Activated T-helper 1 cell treated with anti-CD3 and anti-CD28 coated beads, Interleukin-12 subunit alpha, Interleukin-12 subunit beta, Interleukin-2, Interleukin-4 antibody, amounts not matched to agents 30 ng/mL and 10 ng/mL and 1 ng/mL, durations not matched to agents 14 hours and 24 hours and 36 hours (primary cell): ENCODE measurements at regions not wholly inside any gene's neighbourhood (a gene's known extent, or its start where the extent isn't known, plus 50 kb on each side); places are given as distances from the start of the nearest gene placed in this dataset.

Source experiments
- DNase-seq: peaks from one replicate; pipeline ENCODE4 v3.0.0; 2021; ENCODE audit warnings: low spot score
- H3K27ac Mint-ChIP-seq: one replicate; pipeline ENCODE4 v1.8.0; 2021; ENCODE audit warnings: mild to moderate bottlenecking, mixed read lengths
- H3K27me3 Mint-ChIP-seq: one replicate; pipeline ENCODE4 v1.8.0; 2022; ENCODE audit warnings: mild to moderate bottlenecking, moderate library complexity, mixed read lengths; ENCODE audit not compliant: insufficient read depth
- H3K36me3 Mint-ChIP-seq: one replicate; pipeline ENCODE4 v1.8.0; 2021; ENCODE audit warnings: low read depth, mixed read lengths
- H3K4me1 Mint-ChIP-seq: one replicate; pipeline ENCODE4 v1.8.0; 2021; ENCODE audit warnings: low read depth, mixed read lengths
- H3K4me3 Mint-ChIP-seq: one replicate; pipeline ENCODE4 v1.8.0; 2021; ENCODE audit warnings: mild to moderate bottlenecking, moderate library complexity, mixed read lengths
- H3K9me3 Mint-ChIP-seq: one replicate; pipeline ENCODE4 v1.8.0; 2021; ENCODE audit warnings: mixed read lengths
- intact Hi-C: fragments of 100-400 bp; cut with micrococcal nuclease; formaldehyde crosslinking; loops from one replicate; pipeline ENCODE4 v1.15.1; 2024

DNA sequence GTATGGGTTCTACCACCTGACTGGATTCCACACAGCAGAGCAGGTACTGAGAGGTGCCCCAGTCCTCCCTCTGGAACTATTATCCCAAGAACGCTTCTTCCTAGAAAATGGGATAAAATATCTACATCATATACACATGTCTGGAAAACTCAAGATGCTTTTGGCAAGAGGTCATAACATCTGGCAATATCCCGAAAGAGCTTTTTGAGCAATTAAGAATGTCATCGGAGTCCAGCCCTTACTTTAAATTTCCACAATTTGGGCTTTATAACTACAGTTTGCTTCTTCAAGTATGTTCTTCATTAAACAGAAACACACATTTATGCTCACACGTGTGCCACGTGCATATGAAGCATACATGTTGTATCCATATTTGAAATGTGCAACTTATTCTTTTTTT, 365.9 kb upstream of the THBS1 start:
- H3K36me3 Mint-ChIP-seq = no peaks in the 10 kb centered on the region
- H3K27ac Mint-ChIP-seq = no peak overlapping the region
- H3K9me3 Mint-ChIP-seq = peaks cover 5% of the 10 kb centered on the region

DNA sequence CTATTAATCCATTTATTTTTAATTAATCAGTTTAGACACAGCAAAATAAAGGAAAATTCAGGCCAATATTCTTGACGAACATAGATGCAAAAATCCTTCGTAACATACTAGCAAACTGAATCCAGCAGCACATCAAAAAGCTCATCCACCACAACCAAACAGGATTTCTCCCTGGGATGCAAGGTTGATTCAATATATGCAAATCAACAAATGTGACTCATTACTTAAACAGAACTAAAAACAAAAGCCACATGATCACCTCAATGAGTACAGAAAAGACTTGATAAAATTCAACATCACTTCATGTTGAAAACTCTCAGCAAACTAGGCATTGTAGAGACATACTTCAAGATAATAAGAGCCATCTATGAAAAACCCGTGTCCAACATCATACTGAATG, 364.1 kb upstream of the THBS1 start:
- no peak for DNase-seq
- Mint-ChIP-seq H3K9me3 (peaks cover 1% of the 10 kb centered on the region), H3K4me1 (no peaks in the 10 kb centered on the region), H3K36me3 (no peaks in the 10 kb centered on the region), H3K27ac (no peak overlapping the region), H3K27me3 (peaks cover 7% of the 10 kb centered on the region), H3K4me3 (no peak overlapping the region)
- intact Hi-C loops = no loop called here

More for the DNA sequence above, 365.9 kb upstream of the THBS1 start:
- Mint-ChIP-seq H3K4me3 (no peak overlapping the region), H3K27me3 (peaks cover 5% of the 10 kb centered on the region), H3K4me1 (no peaks in the 10 kb centered on the region)
- no peak for DNase-seq
- intact Hi-C loops = no loop called here

DNA sequence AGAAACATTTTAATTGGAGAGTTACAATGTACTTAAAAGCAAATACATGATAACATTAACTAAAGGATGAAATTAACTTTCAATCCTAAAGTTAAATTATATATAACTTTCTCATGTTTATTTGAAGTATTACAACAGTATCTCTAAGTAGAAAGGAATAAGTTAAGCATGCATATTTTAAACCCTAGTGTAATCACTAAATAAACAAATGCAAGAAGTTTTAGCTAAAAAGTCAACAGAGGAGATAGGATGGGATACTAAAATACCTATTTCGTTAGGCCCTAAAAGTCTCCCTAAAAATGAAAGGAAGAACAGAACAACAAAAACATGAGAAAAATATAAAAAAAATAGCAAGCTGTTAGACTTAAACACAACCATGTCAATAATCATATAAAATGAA, 361.3 kb upstream of the THBS1 start:
- Mint-ChIP-seq H3K4me1 (no peaks in the 10 kb centered on the region), H3K4me3 (no peak overlapping the region), H3K27me3 (peaks cover 10% of the 10 kb centered on the region), H3K27ac (no peak overlapping the region), H3K36me3 (no peaks in the 10 kb centered on the region), H3K9me3 (no peaks in the 10 kb centered on the region)
- DNase-seq = no peak
- intact Hi-C loops = no loop called here

DNA sequence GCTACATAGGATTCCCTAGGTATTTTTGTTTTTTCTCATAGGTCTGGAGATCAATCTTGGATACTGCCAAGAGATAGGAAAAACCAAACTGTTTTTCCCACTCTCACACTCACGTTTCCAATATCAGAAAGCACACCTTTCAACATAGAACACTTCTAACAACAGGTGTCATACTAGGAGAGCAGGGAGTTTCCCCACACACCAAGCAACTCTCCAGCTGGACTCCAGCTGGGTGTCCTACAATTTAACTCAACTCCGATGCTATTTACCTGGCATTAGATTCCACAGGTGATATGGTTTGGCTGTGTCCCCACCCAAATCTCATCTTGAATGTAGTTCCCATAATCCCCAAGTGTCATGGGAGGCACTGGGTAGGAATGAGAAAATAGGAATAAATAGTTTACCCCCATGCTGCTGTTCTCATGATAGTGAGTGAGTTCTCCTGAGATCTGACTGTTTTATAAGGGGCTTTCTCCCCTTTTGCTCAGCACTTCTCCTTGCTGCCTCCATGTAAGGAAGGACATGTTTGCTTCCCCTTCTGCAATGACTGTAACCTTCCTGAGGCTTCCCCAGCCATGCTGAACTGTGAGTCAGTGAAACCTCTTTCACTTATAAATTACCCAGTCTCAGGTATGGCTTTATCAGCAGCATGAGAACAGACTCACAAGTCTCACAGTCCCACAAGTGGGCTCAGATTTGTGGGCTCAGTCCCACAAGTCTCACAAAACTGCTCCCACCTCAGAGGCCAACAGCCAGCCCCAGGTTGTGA, 354.5 kb upstream of the THBS1 start:
- H3K4me3 Mint-ChIP-seq = no peak overlapping the region
- H3K27me3 Mint-ChIP-seq = peaks cover 10% of the 10 kb centered on the region
- no peak for DNase-seq
- H3K36me3 Mint-ChIP-seq = no peaks in the 10 kb centered on the region
- intact Hi-C loops = no loop called here
- H3K9me3 Mint-ChIP-seq = no peaks in the 10 kb centered on the region
- no peak overlapping the region for H3K27ac Mint-ChIP-seq
- no peaks in the 10 kb centered on the region for H3K4me1 Mint-ChIP-seq

DNA sequence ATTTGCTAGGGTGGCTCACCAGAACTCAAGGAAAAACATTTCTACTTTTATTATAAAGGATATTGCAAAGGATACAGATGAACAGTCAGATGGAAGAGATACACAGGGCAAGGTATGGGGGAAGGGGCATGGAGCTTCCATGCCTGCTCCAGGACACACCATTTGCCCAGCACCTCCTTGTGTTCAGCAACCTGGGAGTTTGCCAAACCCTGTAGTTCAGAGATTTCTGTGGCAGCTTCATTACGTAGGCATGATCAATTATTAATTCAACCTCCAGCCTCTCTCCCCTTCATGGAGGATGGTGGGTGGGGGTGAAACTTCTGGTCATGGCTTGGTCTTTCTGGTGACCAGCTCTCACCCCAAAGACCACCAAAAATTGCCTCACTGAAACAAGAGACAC, 353.9 kb upstream of the THBS1 start:
- H3K36me3 Mint-ChIP-seq = no peaks in the 10 kb centered on the region

DNA sequence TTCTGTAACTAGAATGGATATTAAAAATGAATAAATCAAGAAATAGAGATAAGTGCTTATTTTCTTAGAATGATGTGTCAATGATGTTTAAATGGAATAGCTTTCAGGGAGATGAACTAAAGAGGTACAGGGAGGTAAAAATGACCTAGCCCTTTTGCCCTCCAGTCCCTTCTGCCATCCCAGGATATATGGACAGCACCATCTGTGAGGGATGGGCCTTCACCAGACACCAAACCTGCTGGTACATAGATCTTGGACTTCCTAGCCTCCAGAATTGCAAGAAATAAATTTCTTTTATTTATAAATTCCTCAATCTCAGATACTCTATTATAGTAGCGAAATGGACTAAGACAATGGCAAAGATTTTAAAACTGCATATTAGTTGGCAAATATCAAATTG, 352.0 kb upstream of the THBS1 start:
- intact Hi-C loops = no loop called here
- no peaks in the 10 kb centered on the region for H3K4me1 Mint-ChIP-seq
- H3K27me3 Mint-ChIP-seq = peaks cover 10% of the 10 kb centered on the region
- H3K9me3 Mint-ChIP-seq = no peaks in the 10 kb centered on the region
- no peaks in the 10 kb centered on the region for H3K36me3 Mint-ChIP-seq
- no peak for DNase-seq
- no peak overlapping the region for H3K27ac Mint-ChIP-seq
- no peak overlapping the region for H3K4me3 Mint-ChIP-seq

More for the DNA sequence above, 353.9 kb upstream of the THBS1 start:
- Mint-ChIP-seq H3K4me3 (no peak overlapping the region), H3K9me3 (no peaks in the 10 kb centered on the region), H3K4me1 (no peaks in the 10 kb centered on the region), H3K27me3 (peaks cover 10% of the 10 kb centered on the region), H3K27ac (no peak overlapping the region)
- DNase-seq = no peak
- intact Hi-C loops = no loop called here

DNA sequence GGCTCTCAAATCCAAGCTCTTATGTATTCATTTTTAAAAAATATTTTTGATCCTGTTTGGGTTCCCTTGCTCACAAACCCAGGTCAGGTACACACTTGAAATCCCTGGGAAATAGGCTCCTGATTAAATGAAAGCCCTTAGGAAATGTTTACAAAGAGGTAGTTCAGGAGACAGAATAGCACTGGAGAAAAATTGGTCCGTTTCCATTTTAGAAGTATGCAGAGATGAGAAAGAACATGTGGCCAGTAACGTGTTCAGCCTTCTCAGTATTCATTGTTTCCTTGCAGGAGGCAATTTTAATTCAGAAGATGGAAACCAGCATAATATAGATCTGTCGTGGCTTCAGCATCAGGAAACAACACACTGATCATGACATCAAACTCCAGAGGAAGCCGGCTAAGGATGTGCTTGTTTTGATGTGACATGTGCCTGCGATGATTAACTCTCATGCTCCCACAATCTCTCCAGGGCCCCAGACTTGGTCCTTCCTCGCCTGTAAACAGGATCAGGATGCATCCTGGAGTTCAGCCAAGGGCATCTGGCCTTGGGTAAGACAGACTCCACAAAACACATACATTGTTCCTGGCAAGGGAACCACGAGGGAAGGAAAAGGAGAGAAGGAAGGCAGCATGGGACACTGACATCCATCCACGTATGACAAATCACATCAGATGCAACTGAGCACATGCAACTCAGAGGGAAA, 350.5 kb upstream of the THBS1 start:
- Mint-ChIP-seq H3K27ac (no peak overlapping the region), H3K4me3 (no peak overlapping the region), H3K4me1 (no peaks in the 10 kb centered on the region), H3K36me3 (no peaks in the 10 kb centered on the region), H3K27me3 (peaks cover 6% of the 10 kb centered on the region), H3K9me3 (no peaks in the 10 kb centered on the region)
- no peak for DNase-seq
- intact Hi-C loops = no loop called here

DNA sequence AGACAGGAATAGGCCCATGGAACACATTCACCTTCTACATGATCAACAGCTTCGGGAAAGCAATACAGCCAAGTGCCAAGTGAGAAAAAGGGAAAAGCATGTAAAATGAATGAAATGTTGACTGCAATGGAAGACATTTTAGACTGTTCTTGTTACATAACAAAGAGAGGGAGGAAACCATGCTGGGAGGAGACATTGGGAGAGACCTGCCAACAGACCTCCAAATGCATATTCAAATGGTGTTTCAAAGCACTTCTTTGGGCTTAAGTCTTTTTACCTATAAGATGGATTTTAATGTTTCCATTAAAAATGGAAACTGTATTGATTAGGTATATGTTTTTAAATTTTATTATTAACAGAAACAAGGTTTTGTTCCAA, 350.0 kb upstream of the THBS1 start:
- Mint-ChIP-seq H3K27me3 (peaks cover 6% of the 10 kb centered on the region), H3K27ac (no peak overlapping the region), H3K9me3 (no peaks in the 10 kb centered on the region), H3K4me3 (no peak overlapping the region), H3K4me1 (no peaks in the 10 kb centered on the region), H3K36me3 (no peaks in the 10 kb centered on the region)
- intact Hi-C loops = no loop called here
- no peak for DNase-seq

DNA sequence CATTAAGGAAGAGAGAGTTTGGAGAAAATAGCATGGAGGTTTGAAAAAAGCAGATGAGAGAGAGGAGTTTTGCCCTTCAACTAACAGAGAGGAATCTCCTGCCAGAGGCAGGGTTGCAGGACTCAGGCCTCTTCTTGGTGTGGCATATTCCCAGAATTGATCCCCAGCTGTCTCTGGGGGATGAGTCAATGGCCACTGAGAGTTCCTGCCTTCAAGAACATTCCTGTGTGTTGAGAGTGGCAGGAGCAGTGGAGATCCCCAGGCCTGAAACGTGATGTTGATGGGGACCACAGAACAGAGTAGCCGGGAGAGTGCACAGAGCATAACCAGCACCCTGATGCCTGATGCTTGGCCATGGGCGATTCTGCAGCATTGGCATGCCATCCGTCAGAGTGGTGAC, 348.4 kb upstream of the THBS1 start:
- no peak for DNase-seq
- Mint-ChIP-seq H3K4me1 (no peaks in the 10 kb centered on the region), H3K27me3 (no peaks in the 10 kb centered on the region), H3K9me3 (no peaks in the 10 kb centered on the region), H3K4me3 (no peak overlapping the region), H3K27ac (no peak overlapping the region), H3K36me3 (no peaks in the 10 kb centered on the region)
- intact Hi-C loops = no loop called here

DNA sequence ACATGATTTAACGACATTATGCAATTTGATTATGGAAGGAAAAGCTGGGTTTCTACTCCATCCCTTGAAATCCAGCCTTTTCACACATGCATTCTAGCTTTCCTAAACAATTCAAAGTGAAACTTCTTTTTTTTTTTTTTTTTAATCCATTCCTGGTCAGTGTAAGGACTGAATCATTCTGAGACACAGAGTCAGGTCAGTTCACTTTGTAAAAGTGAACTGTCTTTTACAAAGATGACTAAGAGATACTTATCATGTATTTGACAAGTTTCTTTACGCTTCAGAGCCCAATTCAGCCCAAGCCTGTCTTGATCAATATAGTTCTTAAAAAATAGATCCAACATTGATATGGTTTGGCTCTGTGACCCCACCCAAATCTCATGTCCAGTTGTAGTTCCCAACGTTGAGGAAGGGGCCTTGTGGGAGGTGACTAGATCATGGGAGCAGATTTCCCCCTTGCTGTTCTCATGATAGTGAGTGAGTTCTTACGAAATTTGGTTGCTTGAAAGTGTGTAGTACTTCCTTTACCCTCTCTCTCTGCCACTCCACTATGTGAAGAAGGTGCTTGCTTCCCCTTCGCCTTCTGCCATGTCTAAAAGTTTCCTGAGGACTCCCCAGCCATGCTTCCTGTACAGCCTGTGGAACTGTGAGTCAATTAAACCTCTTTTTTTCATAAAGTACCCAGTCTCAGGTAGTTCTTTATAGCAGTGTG, 345.6 kb upstream of the THBS1 start:
- H3K4me1 Mint-ChIP-seq = no peaks in the 10 kb centered on the region
- intact Hi-C loops = no loop called here
- no peak overlapping the region for H3K4me3 Mint-ChIP-seq
- no peak for DNase-seq
- no peaks in the 10 kb centered on the region for H3K9me3 Mint-ChIP-seq
- H3K36me3 Mint-ChIP-seq = no peaks in the 10 kb centered on the region
- H3K27ac Mint-ChIP-seq = no peak overlapping the region
- peaks cover under 1% of the 10 kb centered on the region for H3K27me3 Mint-ChIP-seq

DNA sequence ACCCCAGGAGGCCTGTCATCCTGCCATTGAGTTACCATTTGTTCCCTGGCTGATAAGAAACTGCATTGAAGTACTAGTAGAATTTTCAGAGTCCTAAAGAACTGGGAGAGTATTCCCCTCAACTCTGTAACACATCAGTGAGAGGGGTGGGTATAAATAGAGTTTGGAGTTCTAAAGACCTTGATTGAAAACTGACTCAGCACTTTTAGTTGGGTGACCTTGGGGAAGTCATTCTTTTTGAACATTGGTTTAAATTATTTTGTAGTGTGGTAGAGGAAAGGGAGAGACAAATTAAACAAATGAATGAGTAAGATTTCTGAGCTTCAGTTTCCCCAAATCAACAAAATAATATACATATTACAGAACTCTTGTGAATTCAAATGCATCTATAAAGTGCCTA, 344.5 kb upstream of the THBS1 start:
- Mint-ChIP-seq H3K4me1 (no peaks in the 10 kb centered on the region), H3K27me3 (peaks cover 4% of the 10 kb centered on the region), H3K9me3 (no peaks in the 10 kb centered on the region), H3K27ac (no peak overlapping the region), H3K36me3 (no peaks in the 10 kb centered on the region), H3K4me3 (no peak overlapping the region)
- intact Hi-C loops = no loop called here
- no peak for DNase-seq

DNA sequence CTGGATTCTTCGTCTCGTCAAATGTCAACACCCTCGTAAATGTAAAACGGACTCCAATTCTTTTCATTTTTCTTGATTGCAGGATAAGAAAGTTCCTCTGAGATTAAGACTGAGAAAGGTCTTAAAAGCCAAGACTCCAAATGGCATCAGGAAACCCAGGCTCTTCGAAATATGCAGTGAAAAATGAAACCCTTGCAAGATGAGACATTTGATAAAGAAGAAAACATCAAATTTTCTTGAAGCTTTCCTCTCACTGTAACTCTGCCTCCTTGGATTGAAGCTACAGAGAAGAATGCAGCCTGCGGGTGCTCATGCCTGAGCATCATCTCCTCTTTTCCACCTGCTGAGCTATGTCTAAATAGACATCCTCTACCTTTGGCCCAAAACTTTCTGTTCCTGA, 342.4 kb upstream of the THBS1 start:
- Mint-ChIP-seq H3K4me3 (no peak overlapping the region), H3K36me3 (no peaks in the 10 kb centered on the region), H3K27me3 (peaks cover 4% of the 10 kb centered on the region), H3K4me1 (no peaks in the 10 kb centered on the region), H3K27ac (no peak overlapping the region), H3K9me3 (no peaks in the 10 kb centered on the region)
- DNase-seq = no peak
- intact Hi-C loops = no loop called here

DNA sequence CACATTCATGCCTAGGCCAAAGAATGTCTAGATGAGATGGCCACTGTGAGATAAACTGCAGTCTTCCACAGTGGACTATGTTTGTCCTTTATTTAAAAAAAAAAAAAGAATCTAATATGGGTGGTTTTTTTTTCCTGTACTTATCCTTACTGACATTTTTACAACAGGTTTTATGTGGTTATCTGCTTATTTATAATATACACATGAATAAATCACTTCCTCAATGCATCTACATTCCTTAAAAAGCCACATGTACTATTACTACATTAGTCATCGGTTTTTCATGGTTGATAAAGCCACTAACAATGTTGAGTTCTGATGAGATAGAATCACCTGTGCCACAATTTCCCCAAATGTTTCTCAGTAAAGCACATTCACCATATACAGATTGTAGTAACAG, 341.3 kb upstream of the THBS1 start:
- intact Hi-C loops = no loop called here
- Mint-ChIP-seq H3K27me3 (peaks cover 4% of the 10 kb centered on the region), H3K27ac (no peak overlapping the region), H3K9me3 (no peaks in the 10 kb centered on the region), H3K36me3 (no peaks in the 10 kb centered on the region), H3K4me1 (no peaks in the 10 kb centered on the region), H3K4me3 (no peak overlapping the region)
- DNase-seq = no peak
